MCF 10A (cell line): ENCODE measurements at regions not wholly inside any gene's neighbourhood (a gene's known extent, or its start where the extent isn't known, plus 50 kb on each side); places are given as distances from the start of the nearest gene placed in this dataset.
"Not testable (repeated sequence)": the region's sequence is repeated elsewhere in the genome, so short reads cannot be mapped to it uniquely, and the experiment has no call there.

ENCODE experiments used
- BruUV-seq: library from RNA; stranded (reverse); fragments of 400-500 nt; replicated peaks from 2 replicates; lab custom pipeline; 2021; lab: Mats Ljungman, UMichigan
- CTCF ChIA-PET: fragments of 300-600 bp; sonication (Branson Sonifier 250); formaldehyde crosslinking; extraction: SDS; loops from one replicate; lab custom pipeline; 2021; ENCODE audit warnings: antibody characterized with exemption, inconsistent platforms; lab: Yijun Ruan, JAX
- POLR2A ChIA-PET: fragments of 300-600, 350-650 bp; sonication (Branson Sonifier 250); formaldehyde crosslinking; extraction: SDS; loops from one replicate; lab custom pipeline; 2020; ENCODE audit warnings: antibody characterized with exemption, inconsistent platforms; lab: Yijun Ruan, JAX
- DNase-seq: peaks from one replicate; pipeline ENCODE4 v3.0.0-alpha.2; 2018; ENCODE audit not compliant: unreplicated experiment
- H3K27ac Mint-ChIP-seq: one replicate; pipeline ENCODE4 v1.8.0; 2022; ENCODE audit warnings: mild to moderate bottlenecking, low read depth, mixed read lengths; ENCODE audit not compliant: unreplicated experiment
- H3K27me3 Mint-ChIP-seq: one replicate; pipeline ENCODE4 v1.8.0; 2022; ENCODE audit warnings: mixed read lengths; ENCODE audit not compliant: insufficient read depth, unreplicated experiment
- H3K36me3 Mint-ChIP-seq: one replicate; pipeline ENCODE4 v1.8.0; 2022; ENCODE audit warnings: mild to moderate bottlenecking, moderate library complexity, mixed read lengths; ENCODE audit not compliant: insufficient read depth, unreplicated experiment
- H3K4me1 Mint-ChIP-seq: one replicate; pipeline ENCODE4 v1.8.0; 2022; ENCODE audit warnings: mixed read lengths; ENCODE audit not compliant: insufficient read depth, unreplicated experiment
- H3K4me3 Mint-ChIP-seq: one replicate; pipeline ENCODE4 v1.8.0; 2022; ENCODE audit warnings: mild to moderate bottlenecking, moderate library complexity, mixed read lengths; ENCODE audit not compliant: unreplicated experiment
- H3K9me3 Mint-ChIP-seq: one replicate; pipeline ENCODE4 v1.8.0; 2022; ENCODE audit warnings: mixed read lengths; ENCODE audit not compliant: unreplicated experiment
- CTCF ChIP-seq: fragments of 200-600 bp; IDR thresholded peaks from one replicate; pipeline ENCODE4 v1.8.0; 2022; ENCODE audit warnings: antibody characterized with exemption, mild to moderate bottlenecking; ENCODE audit not compliant: unreplicated experiment
- intact Hi-C: fragments of 100-400 bp; cut with micrococcal nuclease; formaldehyde crosslinking; loops from 2 replicates; pipeline ENCODE4 v1.14.1; 2022

- BruUV-seq, result no TSS peak
- no peak for TF ChIP-seq CTCF
- CTCF ChIA-PET, result interaction anchor here (0.6 kb wide), 1 partner anchor 106 kb away, joined by 3 read pairs; no protein-coding TSS in a partner anchor
- no peak overlapping the region for H3K4me3 Mint-ChIP-seq
- H3K27me3 Mint-ChIP-seq, result no peaks in the 10 kb centered on the region
- peaks cover 4% of the 10 kb centered on the region for H3K4me1 Mint-ChIP-seq
- H3K9me3 Mint-ChIP-seq, result no peaks in the 10 kb centered on the region
- intact Hi-C loops, result no loop called here
- H3K36me3 Mint-ChIP-seq, result no peaks in the 10 kb centered on the region
- POLR2A ChIA-PET, result no interaction called here
- DNase-seq, result no peak
- no peak overlapping the region for H3K27ac Mint-ChIP-seq
Measured at GRCh38 chr21:36229181-36229580, 72.6 kb downstream of the DOP1B start.

GRCh38 chr21:36231444-36231843, 74.8 kb downstream of the DOP1B start:
- H3K36me3 Mint-ChIP-seq, H3K27ac Mint-ChIP-seq, H3K27me3 Mint-ChIP-seq, H3K4me3 Mint-ChIP-seq, intact Hi-C loops, H3K4me1 Mint-ChIP-seq, BruUV-seq, DNase-seq, H3K9me3 Mint-ChIP-seq: not testable (repeated sequence)
- ChIA-PET CTCF (interaction anchor here (0.6 to 1.0 kb wide), 4 partner anchors 12 to 28 kb away, joined by 3 to 6 read pairs (median 3); no protein-coding TSS in a partner anchor), POLR2A (interaction anchor here (0.7 to 0.9 kb wide), 2 partner anchors 9 to 67 kb away, joined by 4 read pairs; no protein-coding TSS in a partner anchor)

- intact Hi-C loops, result no loop called here
- peaks cover 7% of the 10 kb centered on the region for H3K36me3 Mint-ChIP-seq
- ChIA-PET POLR2A (interaction anchor here (1.0 kb wide), 1 partner anchor 23 kb away, joined by 3 read pairs; no protein-coding TSS in a partner anchor), CTCF (no interaction called here)
- H3K4me1 Mint-ChIP-seq, result peaks cover 6% of the 10 kb centered on the region
- H3K27ac Mint-ChIP-seq, result no peak overlapping the region
- no peaks in the 10 kb centered on the region for H3K9me3 Mint-ChIP-seq
- no peak for TF ChIP-seq CTCF
- BruUV-seq, result no TSS peak
- DNase-seq, result no peak
- no peaks in the 10 kb centered on the region for H3K27me3 Mint-ChIP-seq
- H3K4me3 Mint-ChIP-seq, result no peak overlapping the region
Measured at GRCh38 chr21:36232641-36233040, 76.0 kb downstream of the DOP1B start.

GRCh38 chr21:36235058-36235582, 78.5 kb downstream of the DOP1B start:
- Mint-ChIP-seq H3K27ac (no peak overlapping the region), H3K36me3 (peaks cover 11% of the 10 kb centered on the region), H3K9me3 (no peaks in the 10 kb centered on the region), H3K4me1 (peaks cover 6% of the 10 kb centered on the region), H3K27me3 (no peaks in the 10 kb centered on the region), H3K4me3 (no peak overlapping the region)
- POLR2A ChIA-PET, result no interaction called here
- TF ChIP-seq CTCF, result no peak
- no peak for DNase-seq
- intact Hi-C loops, result no loop called here
- CTCF ChIA-PET, result interaction anchor here (0.6 to 0.7 kb wide), 2 partner anchors 84 to 882 kb away, joined by 3 read pairs; no protein-coding TSS in a partner anchor
- BruUV-seq, result no TSS peak
